C4-2B (cell line): ENCODE measurements at regions not wholly inside any gene's neighbourhood (a gene's known extent, or its start where the extent isn't known, plus 50 kb on each side); places are given as distances from the start of the nearest gene placed in this dataset.

Experiments used
- ZFX ChIP-seq: fragments of 450-650 bp; IDR thresholded peaks from 2 replicates; pipeline ENCODE4 v1.6.1; 2017
- TF ChIP-seq, protein P1 (sequence below): fragments of 450-650 bp; conservative IDR thresholded peaks from 2 replicates; pipeline ENCODE4 v1.5.1; 2017; ENCODE audit warnings: mild to moderate bottlenecking

DNA sequence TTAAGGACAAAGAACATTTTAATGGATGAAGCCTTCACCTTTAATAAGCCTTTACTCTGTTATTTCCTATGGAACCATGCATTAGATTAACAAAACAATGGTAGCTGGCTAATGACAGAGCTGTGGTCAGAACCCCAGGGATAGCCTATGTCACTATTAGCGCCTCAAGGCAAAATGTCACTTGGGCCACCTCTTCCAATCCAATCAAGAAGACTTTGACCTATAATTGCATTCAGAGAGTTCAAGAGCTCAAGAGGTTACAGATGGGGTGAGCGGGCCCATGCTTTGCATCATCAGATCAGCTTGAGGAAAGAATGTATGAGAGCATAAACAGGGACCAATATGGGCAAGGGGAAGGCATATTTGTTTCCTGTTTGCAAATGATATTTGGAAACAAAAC, 425.1 kb downstream of the ARHGEF28 start:
- TF ChIP-seq, protein P1, sequence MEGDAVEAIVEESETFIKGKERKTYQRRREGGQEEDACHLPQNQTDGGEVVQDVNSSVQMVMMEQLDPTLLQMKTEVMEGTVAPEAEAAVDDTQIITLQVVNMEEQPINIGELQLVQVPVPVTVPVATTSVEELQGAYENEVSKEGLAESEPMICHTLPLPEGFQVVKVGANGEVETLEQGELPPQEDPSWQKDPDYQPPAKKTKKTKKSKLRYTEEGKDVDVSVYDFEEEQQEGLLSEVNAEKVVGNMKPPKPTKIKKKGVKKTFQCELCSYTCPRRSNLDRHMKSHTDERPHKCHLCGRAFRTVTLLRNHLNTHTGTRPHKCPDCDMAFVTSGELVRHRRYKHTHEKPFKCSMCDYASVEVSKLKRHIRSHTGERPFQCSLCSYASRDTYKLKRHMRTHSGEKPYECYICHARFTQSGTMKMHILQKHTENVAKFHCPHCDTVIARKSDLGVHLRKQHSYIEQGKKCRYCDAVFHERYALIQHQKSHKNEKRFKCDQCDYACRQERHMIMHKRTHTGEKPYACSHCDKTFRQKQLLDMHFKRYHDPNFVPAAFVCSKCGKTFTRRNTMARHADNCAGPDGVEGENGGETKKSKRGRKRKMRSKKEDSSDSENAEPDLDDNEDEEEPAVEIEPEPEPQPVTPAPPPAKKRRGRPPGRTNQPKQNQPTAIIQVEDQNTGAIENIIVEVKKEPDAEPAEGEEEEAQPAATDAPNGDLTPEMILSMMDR: no peak
- TF ChIP-seq ZFX: no peak
